ENCODE measurements at regions not wholly inside any gene's neighbourhood (a gene's known extent, or its start where the extent isn't known, plus 50 kb on each side); places are given as distances from the start of the nearest gene placed in this dataset.

DNA sequence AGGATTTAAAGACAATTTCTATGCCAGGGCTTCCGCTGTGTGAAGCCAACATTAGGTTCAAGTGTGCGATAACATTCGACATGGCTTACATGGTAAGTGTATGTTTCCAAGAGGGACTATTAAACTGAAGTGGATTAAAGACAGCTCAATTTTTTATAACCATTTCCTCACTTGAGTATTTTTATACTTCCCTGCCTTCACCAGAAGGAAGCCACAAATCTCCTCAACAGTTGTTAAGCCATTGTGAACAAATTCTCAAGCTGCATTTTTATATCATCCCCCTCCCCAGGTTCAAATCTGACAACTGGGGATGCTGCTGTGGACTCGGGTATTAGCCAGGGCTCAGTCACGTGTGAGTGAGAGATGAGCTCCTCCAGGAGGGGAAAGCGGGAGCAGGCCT, 116.3 kb downstream of the RHOU start:
- H3K4me3 ChIP-seq (replicated peaks; ENCODE audit: low read depth, low read length): no peak overlapping the region
- no peak for DNase-seq (ENCODE audit: extremely low read depth, low read depth)
- TF ChIP-seq, protein P1, sequence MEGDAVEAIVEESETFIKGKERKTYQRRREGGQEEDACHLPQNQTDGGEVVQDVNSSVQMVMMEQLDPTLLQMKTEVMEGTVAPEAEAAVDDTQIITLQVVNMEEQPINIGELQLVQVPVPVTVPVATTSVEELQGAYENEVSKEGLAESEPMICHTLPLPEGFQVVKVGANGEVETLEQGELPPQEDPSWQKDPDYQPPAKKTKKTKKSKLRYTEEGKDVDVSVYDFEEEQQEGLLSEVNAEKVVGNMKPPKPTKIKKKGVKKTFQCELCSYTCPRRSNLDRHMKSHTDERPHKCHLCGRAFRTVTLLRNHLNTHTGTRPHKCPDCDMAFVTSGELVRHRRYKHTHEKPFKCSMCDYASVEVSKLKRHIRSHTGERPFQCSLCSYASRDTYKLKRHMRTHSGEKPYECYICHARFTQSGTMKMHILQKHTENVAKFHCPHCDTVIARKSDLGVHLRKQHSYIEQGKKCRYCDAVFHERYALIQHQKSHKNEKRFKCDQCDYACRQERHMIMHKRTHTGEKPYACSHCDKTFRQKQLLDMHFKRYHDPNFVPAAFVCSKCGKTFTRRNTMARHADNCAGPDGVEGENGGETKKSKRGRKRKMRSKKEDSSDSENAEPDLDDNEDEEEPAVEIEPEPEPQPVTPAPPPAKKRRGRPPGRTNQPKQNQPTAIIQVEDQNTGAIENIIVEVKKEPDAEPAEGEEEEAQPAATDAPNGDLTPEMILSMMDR (IDR thresholded peaks at IDR 0.05; ENCODE audit: low read depth, low read length, missing control alignments): no peak

DNA sequence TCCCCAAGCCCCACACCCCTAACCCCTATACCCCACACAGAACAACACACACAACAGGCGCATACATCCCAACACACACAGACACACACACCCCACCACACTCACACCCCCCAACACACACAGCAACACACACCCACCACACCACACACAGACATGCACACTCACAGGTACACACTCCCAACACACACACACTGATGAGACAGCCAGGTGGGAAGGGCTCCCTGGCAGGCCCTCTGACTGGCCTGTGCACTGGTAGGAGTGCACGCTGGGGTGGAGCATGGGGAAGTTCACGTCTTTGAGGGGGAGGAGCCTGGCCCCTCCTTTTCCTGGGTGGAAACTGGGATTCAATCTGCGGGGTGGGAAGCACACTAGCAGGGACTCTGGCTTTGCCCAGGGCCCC, 116.7 kb downstream of the RHOU start:
- DNase-seq (ENCODE audit: extremely low read depth, low read depth): no peak
- H3K4me3 ChIP-seq (replicated peaks; ENCODE audit: low read depth, low read length): no peak overlapping the region
- TF ChIP-seq, protein P1 (IDR thresholded peaks at IDR 0.05; ENCODE audit: low read depth, low read length, missing control alignments): no peak

DNA sequence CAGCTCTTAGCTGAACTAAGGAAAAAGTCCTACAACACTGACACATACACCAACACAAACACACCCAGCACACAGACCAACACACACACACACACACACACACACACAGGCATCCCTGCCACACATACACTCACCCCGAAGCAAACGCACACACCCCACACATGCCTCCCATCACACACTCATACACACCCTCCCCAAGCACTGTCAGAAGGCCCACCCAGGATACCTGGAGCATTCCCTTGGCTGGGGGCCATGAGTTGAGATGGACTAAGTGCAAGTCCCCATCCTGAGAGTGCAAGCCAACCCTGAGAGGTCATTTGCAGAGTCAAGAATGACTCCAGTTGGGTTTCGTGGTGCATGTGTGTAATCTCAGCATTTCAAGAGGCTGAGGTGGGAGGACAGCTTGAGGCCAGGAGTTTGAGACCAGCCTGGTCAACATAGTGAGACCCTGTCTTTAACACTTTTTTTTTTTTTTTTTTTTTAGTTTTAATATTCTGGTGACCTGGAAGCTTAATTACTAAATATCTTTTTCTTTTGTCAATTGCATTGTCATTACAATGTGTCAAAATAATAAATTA, 117.3 kb downstream of the RHOU start:
- TF ChIP-seq, protein P1 (IDR thresholded peaks at IDR 0.05; ENCODE audit: low read depth, low read length, missing control alignments): no peak
- no peak overlapping the region for H3K4me3 ChIP-seq (replicated peaks; ENCODE audit: low read depth, low read length)
- no peak for DNase-seq (ENCODE audit: extremely low read depth, low read depth)

DNA sequence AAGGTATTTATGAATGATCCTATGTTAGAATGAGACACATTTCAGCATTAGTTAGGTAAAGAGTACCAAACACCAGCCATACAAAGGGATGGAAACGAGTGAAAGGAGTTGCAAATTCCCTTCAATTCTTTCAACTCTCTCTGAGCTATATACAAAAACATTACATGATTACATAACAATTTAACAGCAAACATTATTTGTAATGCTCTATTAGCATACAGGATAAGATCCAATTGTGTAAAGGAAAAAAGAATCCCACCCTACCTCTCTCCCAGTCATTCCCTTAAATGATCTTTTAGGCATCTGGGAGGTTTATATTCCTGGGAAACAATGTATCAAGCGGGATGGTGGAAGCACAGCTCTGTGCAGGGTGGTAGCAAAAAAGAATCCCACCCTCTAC, 117.9 kb downstream of the RHOU start:
- H3K4me3 ChIP-seq (replicated peaks; ENCODE audit: low read depth, low read length): no peak overlapping the region
- DNase-seq (ENCODE audit: extremely low read depth, low read depth): no peak
- TF ChIP-seq, protein P1 (IDR thresholded peaks at IDR 0.05; ENCODE audit: low read depth, low read length, missing control alignments): no peak

- TF ChIP-seq, protein P1 (IDR thresholded peaks at IDR 0.05; ENCODE audit: low read depth, low read length, missing control alignments): no peak
- H3K4me3 ChIP-seq (replicated peaks; ENCODE audit: low read depth, low read length): no peak overlapping the region
- DNase-seq (ENCODE audit: extremely low read depth, low read depth): no peak
Observed at GRCh38 chr1:228853637-228854036, 118.4 kb downstream of the RHOU start.

- H3K4me3 ChIP-seq (replicated peaks; ENCODE audit: low read depth, low read length): no peak overlapping the region
- DNase-seq (ENCODE audit: extremely low read depth, low read depth): no peak
- TF ChIP-seq, protein P1 (IDR thresholded peaks at IDR 0.05; ENCODE audit: low read depth, low read length, missing control alignments): no peak
Observed at GRCh38 chr1:228854907-228855306, 119.6 kb downstream of the RHOU start.

GRCh38 chr1:228857611-228858010, 122.3 kb downstream of the RHOU start:
- no peak overlapping the region for H3K4me3 ChIP-seq (replicated peaks; ENCODE audit: low read depth, low read length)
- TF ChIP-seq, protein P1 (IDR thresholded peaks at IDR 0.05; ENCODE audit: low read depth, low read length, missing control alignments): no peak
- no peak for DNase-seq (ENCODE audit: extremely low read depth, low read depth)

Data from HFF-Myc (cell line).